ENCODE measurements at regions not wholly inside any gene's neighbourhood (a gene's known extent, or its start where the extent isn't known, plus 50 kb on each side); places are given as distances from the start of the nearest gene placed in this dataset.
"Not testable (repeated sequence)": the region's sequence is repeated elsewhere in the genome, so short reads cannot be mapped to it uniquely, and the experiment has no call there.

DNA sequence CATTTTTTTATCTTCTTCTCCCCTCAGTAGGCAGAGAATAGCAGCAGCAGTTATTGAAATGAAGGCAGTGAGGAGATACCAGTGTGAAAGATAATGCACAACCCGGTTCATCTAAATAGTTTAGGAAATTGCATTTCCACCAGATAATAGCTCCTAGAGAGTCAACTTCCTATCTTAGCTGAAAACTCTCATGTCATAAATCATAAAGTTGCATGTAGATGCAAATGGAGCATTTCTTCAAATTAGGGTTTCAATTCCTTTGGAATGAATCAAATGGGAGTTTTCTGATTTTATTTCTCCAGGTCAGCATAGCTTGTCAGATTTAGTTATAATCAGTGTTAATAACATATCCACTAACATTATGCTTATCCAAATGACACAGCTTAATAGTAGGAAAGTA lies 335.3 kb downstream of the CNTNAP4 start:
- no peak for DNase-seq

GRCh38 chr16:76614269-76614668 lies 337.1 kb downstream of the CNTNAP4 start:
- DNase-seq, result no peak

GRCh38 chr16:76622876-76623275 lies 345.7 kb downstream of the CNTNAP4 start:
- DNase-seq, result no peak

DNA sequence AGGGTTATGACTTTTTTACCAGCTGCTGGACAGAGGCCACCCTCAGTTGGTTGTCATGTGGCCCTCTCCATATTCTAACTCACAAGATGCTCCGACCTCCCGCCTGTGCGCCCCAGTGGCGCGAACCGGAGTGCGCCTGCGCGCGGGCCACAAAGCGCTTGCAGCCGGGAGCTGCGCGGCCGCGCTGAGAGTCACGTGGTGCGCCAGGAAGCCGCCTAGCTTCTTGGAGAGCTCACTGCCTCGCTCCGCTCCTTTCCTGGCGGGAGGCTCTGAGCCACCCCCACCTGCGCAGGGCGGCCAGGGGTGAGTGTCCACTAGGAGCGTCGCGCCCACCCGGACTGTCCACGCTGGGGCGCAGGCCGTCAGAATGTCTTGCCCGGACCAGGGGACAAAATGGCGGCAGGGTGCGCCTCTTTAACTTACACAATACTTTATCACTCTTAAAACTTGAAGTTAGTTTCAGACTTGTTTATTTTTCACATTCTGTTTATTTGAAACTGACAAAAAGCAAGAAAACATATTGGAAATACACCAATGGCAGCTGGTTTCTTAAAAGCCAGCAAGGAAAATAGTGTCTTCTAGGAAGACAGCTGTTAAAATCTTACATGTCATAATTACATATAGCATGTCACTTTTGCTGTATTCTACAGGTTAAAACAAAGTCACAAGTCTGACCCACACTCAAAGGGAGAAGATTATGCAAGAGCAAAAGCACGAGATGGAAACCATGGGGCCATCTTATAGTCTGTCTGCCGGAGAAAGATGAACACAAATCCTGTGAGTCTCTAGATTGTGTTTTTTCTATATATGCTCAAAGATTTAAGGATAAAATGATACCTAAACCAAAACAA lies 357.9 kb downstream of the CNTNAP4 start:
- DNase-seq, result no peak

GRCh38 chr16:76639685-76640289 lies 362.6 kb downstream of the CNTNAP4 start:
- DNase-seq, result no peak

GRCh38 chr16:76650582-76650981 lies 373.4 kb downstream of the CNTNAP4 start:
- DNase-seq, result no peak

DNA sequence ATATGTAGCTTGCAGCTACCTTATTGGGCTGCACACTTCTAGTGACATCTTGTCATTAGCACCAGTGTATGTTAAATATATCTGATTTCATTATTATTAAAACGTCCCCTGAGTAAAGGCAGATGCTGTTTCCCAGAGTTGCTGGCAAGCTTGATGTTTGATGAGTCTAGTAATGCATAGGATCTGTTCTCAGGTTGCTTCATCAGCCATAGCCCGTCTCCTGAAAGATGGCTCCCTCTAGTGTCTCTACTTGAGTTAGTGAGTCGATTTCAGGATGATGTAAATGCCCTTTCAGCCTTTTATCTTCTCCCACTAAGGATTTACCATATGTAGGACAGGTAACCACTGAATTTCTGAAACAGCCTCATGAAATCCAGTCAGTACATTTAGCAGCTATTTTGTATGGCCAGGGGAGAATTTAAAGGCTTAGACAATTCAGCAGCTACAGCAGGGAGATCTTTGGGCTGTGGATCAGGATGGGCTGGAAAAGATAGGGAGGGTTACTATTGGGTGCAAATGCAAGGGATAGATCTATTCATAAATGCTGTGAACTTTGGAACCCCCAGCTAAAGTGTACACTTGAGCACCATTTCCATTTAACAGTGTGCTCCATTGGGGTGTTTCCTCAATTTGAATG lies 376.3 kb downstream of the CNTNAP4 start:
- peak; percentile 55 for DNase-seq

- no peak for DNase-seq
Measured at GRCh38 chr16:76654088-76654820, 377.1 kb downstream of the CNTNAP4 start.

- DNase-seq, result peak; percentile 43
Measured at GRCh38 chr16:76656994-76657393, 379.8 kb downstream of the CNTNAP4 start.

GRCh38 chr16:76661691-76662235 lies 384.6 kb downstream of the CNTNAP4 start:
- no peak for DNase-seq

DNA sequence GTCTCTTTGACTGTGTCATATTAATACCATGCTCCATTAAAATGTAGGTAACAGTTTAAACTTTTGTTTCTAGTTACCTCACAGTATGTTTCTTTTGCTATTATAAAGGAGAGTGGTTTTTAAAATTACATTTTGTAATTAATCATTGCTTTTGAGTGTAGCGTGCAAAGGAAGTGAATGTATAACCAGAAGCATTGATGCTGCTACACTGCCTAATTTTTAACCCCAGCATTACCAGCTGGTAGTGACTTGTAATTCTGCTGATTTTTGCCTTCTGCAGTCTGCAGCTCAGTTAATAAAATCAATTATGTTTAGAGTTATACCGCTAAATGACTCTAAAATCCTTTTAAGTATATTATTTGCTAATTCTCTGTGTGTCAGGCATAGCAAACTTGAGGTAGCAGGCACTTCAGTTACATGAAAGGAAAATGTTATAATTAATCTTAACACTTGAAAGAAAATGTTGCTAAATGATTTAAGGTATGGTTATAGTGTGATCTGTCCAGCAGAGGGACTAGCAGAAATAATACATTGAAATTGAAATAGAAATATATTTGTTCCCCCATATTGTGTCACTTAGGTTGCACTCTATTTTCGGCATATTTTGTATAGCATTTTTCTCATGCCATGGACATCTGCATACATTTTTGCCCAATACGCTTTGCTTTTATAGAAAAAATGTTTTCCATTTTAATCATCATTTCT lies 388.5 kb downstream of the CNTNAP4 start:
- DNase-seq, result no peak

GRCh38 chr16:76668207-76668725 lies 391.1 kb downstream of the CNTNAP4 start:
- no peak for DNase-seq

GRCh38 chr16:76669288-76669687 lies 392.1 kb downstream of the CNTNAP4 start:
- no peak for DNase-seq

DNA sequence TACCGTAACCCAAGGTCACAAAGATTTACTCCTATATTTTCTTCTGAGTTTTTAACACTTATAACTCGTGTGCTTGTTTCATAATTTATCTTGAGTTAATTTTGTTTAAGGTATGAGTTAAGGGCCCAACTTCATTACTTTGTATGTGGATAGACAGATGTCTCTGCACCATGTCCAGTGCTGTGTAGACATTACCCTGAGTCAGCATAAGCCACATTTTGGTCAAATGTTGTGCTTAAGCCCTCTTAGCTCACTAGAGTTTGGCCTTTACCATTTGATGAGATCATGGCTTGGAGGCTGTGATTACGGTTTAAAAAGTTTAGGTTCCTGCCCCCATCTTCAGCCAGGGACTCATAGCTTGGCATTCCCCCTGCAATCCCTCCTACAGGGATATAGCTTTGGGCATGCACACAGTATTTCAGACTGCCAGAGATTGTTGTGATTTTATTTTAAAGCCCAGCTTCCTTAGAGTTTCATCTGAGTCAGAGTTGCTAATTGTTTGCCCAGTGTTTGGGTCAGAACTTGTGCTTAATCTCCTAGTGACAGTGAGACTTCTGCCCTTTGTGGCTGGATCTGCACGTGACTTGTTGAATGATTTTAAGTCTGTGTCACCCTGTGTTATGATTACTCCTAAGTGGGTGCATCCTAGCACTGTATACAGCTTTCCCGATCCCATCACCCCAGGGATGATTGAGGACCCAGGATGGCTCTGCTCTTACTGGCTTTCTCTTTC lies 393.1 kb downstream of the CNTNAP4 start:
- no peak for DNase-seq

DNA sequence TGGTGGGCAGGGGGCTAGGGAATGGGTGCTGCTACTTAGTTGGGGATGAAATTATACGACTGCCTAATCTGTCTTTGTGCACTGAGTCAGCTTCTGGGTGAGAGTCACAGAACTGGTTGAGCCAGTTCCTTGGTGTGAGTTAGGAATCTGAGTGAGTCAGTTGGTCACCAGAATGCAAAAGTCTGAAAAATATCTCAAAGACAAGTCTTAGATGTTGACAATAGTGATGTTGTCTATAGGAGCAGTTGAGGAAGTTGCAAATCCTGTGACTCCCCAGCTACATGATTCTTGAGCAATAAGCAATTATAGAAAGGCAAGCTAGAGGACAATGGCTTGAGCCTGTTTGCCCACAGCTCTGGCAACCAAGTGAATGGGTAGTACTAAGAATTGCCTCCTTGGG lies 399.2 kb downstream of the CNTNAP4 start:
- DNase-seq, result no peak

GRCh38 chr16:76681296-76681695 lies 404.1 kb downstream of the CNTNAP4 start:
- peak; percentile 39 for DNase-seq

- DNase-seq, result no peak
Measured at GRCh38 chr16:76683051-76683450, 405.9 kb downstream of the CNTNAP4 start.

DNA sequence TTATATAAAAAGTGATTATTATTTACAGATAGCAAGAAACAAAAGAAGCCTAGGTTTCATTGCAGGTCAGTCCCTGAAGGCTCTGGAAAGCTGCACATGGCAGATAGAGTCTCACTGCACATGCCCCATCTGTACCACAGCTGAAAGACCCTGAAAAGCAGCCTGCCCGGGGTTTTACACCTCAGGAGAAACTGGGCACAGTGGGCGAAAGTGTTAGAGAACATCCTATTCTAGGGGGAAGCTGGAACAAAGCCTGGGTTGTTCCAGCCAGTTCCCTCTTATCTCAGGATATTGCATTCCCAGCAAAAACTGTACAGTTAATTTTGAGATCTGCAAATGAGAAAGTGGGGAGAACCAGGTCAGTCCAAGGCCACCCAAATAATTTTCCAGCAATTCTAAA lies 419.7 kb downstream of the CNTNAP4 start:
- DNase-seq, result no peak

DNA sequence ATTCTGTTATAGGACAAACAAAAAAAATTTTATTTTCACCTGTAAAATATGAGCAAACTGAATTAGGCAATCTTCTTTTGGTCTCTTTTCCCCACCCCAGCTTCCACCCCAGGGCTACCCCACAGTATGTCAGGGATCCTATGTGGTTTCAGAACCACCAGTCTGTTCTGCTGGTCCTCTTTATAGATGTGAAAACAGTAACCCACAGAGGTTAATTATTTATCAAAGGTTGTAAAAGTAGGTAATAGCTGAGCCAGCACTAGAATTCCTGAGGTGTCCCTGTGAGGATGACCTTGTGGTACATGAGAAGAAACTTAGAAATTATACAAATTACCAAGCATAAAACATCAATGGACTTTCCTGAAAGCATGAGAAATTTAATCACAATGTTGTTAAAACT lies 428.7 kb downstream of the CNTNAP4 start:
- DNase-seq, result no peak

- no peak for DNase-seq
Measured at GRCh38 chr16:76713191-76713590, 436.0 kb downstream of the CNTNAP4 start.

DNA sequence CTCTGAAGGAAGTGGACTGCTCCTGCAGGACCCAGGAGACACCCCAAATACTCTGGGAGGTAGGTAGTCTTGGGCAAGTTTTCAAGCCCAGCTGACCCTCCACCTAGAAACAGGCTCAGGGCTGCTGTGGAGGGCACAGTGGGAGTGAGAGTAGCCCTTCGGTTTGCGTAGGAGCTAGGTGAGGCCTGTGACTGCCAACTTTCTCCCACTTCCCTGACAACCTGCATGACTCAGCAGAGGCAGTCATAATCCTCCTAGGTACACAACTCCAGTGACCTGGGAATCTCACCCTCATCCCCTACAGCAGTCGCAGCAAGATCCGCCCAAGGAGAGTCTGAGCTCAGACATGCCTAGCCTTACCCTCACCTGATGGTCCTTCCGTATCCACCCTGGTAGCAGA lies 439.1 kb downstream of the CNTNAP4 start:
- DNase-seq, result not testable (repeated sequence)

All from skin of body (tissue), 1 donor.